ENCODE measurements at regions not wholly inside any gene's neighbourhood (a gene's known extent, or its start where the extent isn't known, plus 50 kb on each side); places are given as distances from the start of the nearest gene placed in this dataset.

- TF ChIP-seq POLR2AphosphoS5 (IDR thresholded peaks at IDR 0.05; ENCODE audit: low read depth, low read length) (no peak), POLR2A (IDR thresholded peaks at IDR 0.05; ENCODE audit: low read depth, low read length) (no peak)
Measured at GRCh38 chr4:3818371-3818770, 52.2 kb downstream of the ADRA2C start.

Data from GM12892 (cell line).